ENCODE measurements at regions not wholly inside any gene's neighbourhood (a gene's known extent, or its start where the extent isn't known, plus 50 kb on each side); places are given as distances from the start of the nearest gene placed in this dataset.

GRCh38 chr6:93789532-93789931 lies 370.2 kb upstream of the EPHA7 start:
- TF ChIP-seq POLR2A (IDR thresholded peaks at IDR 0.05) (no peak), CTCF (IDR thresholded peaks at IDR 0.05) (no peak)
